ENCODE measurements at regions not wholly inside any gene's neighbourhood (a gene's known extent, or its start where the extent isn't known, plus 50 kb on each side); places are given as distances from the start of the nearest gene placed in this dataset.

DNA sequence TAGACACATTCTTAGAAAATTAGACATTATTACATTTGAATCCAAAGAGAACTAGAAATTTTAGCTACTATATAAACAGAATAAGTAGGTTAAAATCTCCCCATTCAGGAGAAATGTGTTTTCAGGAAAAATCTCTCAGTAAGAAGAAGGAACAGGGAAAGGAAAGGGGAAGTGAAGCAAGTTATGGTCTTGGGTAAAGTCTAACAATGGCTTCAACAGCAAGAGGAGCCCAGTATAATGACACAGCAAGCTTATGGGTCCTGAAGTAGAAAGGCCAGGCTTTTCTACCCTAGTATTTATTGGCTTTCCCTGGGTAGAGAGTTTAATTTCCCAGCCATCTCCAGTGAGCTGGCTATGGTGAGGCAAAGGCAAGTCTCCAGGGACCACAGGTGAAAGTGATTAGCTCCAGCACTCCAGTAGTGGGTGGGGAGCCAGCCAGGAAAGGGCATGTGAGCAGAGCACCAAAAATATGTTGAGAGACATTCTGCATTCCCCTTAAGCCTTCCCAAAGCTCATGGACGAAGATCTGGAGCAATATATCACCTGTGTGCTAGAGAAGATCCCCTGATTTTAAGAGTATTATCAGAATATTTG is 981.7 kb downstream of the NR2F1-AS1 start:
- Histone ChIP-seq H3K36me3 (no peaks in the 10 kb centered on the region), H3K4me1 (no peaks in the 10 kb centered on the region), H3K27me3 (no peaks in the 10 kb centered on the region), H3K4me3 (no peak overlapping the region), H3K27ac (no peak overlapping the region), H3K9me3 (no peaks in the 10 kb centered on the region)
- DNase-seq = no peak
- TF ChIP-seq, protein P1, sequence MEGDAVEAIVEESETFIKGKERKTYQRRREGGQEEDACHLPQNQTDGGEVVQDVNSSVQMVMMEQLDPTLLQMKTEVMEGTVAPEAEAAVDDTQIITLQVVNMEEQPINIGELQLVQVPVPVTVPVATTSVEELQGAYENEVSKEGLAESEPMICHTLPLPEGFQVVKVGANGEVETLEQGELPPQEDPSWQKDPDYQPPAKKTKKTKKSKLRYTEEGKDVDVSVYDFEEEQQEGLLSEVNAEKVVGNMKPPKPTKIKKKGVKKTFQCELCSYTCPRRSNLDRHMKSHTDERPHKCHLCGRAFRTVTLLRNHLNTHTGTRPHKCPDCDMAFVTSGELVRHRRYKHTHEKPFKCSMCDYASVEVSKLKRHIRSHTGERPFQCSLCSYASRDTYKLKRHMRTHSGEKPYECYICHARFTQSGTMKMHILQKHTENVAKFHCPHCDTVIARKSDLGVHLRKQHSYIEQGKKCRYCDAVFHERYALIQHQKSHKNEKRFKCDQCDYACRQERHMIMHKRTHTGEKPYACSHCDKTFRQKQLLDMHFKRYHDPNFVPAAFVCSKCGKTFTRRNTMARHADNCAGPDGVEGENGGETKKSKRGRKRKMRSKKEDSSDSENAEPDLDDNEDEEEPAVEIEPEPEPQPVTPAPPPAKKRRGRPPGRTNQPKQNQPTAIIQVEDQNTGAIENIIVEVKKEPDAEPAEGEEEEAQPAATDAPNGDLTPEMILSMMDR (IDR thresholded peaks at IDR 0.05) = no peak
- intact Hi-C loops (cut with DNase I; ENCODE audit: low total_unique reads) = no loop called here

DNA sequence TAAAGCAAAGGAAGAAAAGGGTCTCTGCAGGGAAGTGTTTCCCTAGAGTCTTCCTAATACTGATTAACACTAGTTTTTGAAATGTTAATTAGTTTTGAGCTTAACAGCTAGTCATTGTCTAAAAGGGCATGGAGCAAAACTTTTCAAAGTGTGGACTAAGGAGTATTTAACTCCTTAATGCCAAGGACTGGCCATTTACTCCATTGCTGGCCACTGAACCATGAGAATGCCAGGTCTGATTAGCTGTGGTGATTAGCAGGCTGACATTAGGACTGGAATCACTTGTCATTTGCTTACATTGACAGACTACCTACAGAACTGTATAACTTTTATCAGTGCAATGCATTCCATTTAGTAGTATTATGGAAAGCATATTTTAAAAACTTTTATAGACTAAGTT is 987.0 kb downstream of the NR2F1-AS1 start:
- Histone ChIP-seq H3K4me1 (no peaks in the 10 kb centered on the region), H3K9me3 (no peaks in the 10 kb centered on the region), H3K27ac (no peak overlapping the region), H3K4me3 (no peak overlapping the region), H3K27me3 (no peaks in the 10 kb centered on the region), H3K36me3 (no peaks in the 10 kb centered on the region)
- TF ChIP-seq, protein P1 (IDR thresholded peaks at IDR 0.05) = no peak
- intact Hi-C loops (cut with DNase I; ENCODE audit: low total_unique reads) = no loop called here
- no peak for DNase-seq

DNA sequence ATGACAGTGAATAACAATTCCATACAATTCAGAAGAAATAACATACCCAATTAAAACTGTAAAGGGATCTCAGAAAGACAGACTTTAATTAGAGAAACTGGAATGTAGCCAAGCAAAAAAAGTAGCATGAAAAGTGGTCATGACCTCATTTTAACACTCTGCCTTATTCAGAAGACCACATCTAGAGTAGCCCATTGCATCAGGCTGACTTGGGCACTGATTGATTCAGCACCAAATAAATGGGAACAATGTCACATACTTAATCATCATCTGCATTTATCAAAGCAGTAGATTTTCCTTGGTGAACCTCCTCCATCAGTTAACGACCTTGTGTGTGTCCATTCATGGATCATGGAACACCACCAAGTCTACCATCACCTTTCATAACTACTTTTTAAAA is 992.1 kb downstream of the NR2F1-AS1 start:
- Histone ChIP-seq H3K36me3 (no peaks in the 10 kb centered on the region), H3K4me1 (no peaks in the 10 kb centered on the region), H3K27ac (no peak overlapping the region), H3K9me3 (no peaks in the 10 kb centered on the region), H3K4me3 (no peak overlapping the region), H3K27me3 (no peaks in the 10 kb centered on the region)
- intact Hi-C loops (cut with DNase I; ENCODE audit: low total_unique reads) = no loop called here
- TF ChIP-seq, protein P1 (IDR thresholded peaks at IDR 0.05) = no peak
- DNase-seq = no peak

GRCh38 chr5:92581690-92582089 is 999.3 kb downstream of the NR2F1-AS1 start:
- TF ChIP-seq, protein P1 (IDR thresholded peaks at IDR 0.05) = no peak
- Histone ChIP-seq H3K27me3 (no peaks in the 10 kb centered on the region), H3K4me3 (no peak overlapping the region), H3K27ac (no peak overlapping the region), H3K36me3 (no peaks in the 10 kb centered on the region), H3K4me1 (no peaks in the 10 kb centered on the region), H3K9me3 (no peaks in the 10 kb centered on the region)
- no peak for DNase-seq
- intact Hi-C loops (cut with DNase I; ENCODE audit: low total_unique reads) = no loop called here

- intact Hi-C loops (cut with DNase I; ENCODE audit: low total_unique reads) = no loop called here
- Histone ChIP-seq H3K27me3 (no peaks in the 10 kb centered on the region), H3K27ac (no peak overlapping the region), H3K4me1 (no peaks in the 10 kb centered on the region), H3K4me3 (no peak overlapping the region), H3K36me3 (no peaks in the 10 kb centered on the region), H3K9me3 (no peaks in the 10 kb centered on the region)
- TF ChIP-seq, protein P1 (IDR thresholded peaks at IDR 0.05) = no peak
- DNase-seq = no peak
These were observed 999.8 kb downstream of the NR2F1-AS1 start for GRCh38 chr5:92581249-92581648.

GRCh38 chr5:92580814-92581213 is 1000.2 kb downstream of the NR2F1-AS1 start:
- no peaks in the 10 kb centered on the region for H3K4me1 ChIP-seq
- no peaks in the 10 kb centered on the region for H3K27me3 ChIP-seq
- no peak overlapping the region for H3K4me3 ChIP-seq
- no peaks in the 10 kb centered on the region for H3K9me3 ChIP-seq
- TF ChIP-seq, protein P1 (IDR thresholded peaks at IDR 0.05) = no peak
- no peaks in the 10 kb centered on the region for H3K36me3 ChIP-seq
- no peak overlapping the region for H3K27ac ChIP-seq
- no peak for DNase-seq
- intact Hi-C loops (cut with DNase I; ENCODE audit: low total_unique reads) = no loop called here

Measured in tibial artery (tissue), 4 donors.